ENCODE measurements at regions not wholly inside any gene's neighbourhood (a gene's known extent, or its start where the extent isn't known, plus 50 kb on each side); places are given as distances from the start of the nearest gene placed in this dataset.

DNA sequence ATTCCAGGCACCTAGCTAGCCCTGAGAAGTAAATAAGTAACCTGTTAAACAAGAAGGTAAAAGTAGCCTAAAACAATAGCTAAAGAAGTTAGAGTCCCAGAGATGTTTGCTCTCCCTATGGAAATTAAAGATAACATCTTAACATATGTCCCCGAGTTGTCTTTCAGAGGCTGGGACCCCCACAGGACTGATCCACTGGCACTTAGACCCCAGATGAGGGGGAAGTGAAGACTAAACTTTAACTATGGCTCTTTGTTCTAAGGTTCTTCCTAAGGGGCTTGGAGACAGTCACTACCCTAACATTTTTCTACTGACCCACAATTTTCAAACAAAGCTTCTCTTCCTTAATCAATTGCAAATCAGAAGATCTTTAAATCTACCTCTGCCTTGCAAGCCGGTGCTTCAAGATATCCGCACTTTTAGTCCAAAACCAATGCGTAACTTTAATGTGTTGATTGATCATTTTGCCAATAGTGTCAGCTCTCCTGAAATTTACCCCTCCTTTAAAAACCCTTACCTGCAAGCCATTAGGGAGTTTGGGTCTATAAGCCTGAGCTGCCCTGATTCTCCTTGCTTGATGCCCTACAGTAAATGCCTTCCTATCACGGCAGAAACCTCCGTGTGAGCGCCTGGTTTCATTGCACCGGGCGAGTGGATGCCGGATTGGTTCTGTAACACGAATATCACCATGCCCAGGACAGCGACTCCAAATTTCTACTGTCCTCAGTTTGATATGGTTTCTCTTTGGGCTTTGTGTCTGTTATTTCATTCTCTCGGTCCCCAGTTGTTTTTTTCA, 404.4 kb downstream of the SIPA1L2 start:
- no peak for DNase-seq

DNA sequence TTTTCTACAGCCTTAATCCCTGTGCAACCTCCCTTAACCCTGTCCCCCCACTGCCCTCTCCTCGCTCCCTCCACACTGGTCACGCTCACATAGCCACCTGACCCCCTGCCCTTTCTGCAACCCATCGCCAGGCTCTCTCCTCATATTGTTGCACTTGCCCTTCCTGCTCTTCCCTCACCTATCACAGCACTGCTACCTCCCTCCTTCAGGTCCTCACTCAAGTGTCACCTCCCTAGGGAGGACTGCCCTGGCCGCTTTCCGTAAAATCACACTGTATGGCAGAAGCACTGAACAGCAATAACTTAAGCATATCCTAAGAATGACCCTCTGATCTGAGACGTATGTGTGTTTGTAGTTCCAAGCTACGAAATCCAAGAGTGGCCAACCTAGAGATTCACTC, 406.0 kb downstream of the SIPA1L2 start:
- no peak for DNase-seq

DNA sequence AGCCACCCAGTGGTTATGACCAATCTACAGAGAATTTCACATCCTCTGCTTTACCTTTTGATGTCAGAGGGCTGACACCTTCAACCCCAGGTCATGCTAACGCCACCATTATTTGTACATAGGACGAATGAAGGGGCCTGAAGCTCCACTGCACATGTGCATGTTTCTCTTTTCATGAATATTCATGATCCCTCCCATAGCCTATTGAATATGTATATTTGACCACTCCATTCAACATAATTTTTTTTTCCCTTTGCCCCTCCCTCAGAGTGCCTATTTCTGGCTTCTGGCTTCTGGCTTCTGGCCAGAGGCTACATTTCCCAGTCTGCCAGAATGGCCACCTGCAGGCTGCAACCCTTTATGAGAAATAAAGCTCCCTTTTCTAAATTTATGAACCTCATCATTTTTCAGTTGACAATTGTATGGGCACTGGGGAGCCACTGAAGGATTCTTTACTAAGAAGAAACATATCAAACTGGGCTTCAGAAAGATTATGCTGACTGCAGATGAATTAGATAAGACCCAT, 406.7 kb downstream of the SIPA1L2 start:
- DNase-seq = no peak

DNA sequence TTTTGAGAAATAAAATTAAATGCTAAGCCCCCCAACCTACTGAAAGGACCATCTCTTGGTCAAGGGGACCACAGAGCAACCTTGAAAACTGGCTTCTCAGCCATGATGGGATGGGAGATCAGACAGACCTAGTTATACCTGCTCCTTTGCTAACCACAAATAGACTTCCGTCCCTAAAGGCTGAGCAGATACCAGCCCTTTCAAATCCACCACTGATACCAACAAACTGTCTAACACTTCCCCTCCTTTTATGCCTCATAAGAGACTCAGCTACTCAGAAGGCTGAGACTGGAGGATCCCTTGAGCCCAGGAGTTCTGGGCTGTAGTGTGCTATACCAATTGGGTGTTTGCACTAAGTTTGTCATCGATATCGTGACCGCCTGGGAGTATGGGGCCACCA, 407.3 kb downstream of the SIPA1L2 start:
- no peak for DNase-seq

DNA sequence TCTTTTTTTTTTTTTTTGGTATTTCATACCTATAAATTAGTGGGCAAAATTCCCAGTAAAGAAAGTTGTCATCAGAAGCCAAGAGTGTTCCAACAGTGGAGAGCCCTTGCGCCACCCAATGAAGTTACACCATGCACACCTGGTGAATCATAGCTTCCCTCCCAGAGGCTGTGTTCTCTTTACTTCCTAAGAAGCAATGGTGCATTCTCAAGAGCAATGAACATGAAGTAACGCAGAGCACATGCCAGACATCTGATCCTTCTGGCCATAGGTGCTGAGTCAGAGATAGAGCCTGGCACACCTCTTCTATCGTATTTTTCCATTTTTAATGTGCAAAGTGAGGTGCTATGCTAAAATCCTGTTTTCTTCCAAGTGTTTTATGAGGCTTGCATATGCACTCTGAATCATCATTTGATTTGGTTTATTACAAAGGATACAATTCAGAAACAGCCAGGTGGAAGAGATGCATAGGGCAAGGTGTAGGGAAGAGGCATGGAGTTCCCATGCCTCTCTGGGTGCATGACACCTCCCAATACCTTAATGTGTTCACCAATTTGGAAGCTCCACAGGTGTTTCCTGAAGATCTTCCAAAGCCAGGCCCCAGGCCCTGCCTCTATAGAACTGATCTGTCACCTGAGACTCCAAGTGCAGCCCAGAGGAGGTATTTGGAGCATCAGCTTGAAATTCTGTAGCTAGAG, 408.0 kb downstream of the SIPA1L2 start:
- peak; percentile 7 for DNase-seq

DNA sequence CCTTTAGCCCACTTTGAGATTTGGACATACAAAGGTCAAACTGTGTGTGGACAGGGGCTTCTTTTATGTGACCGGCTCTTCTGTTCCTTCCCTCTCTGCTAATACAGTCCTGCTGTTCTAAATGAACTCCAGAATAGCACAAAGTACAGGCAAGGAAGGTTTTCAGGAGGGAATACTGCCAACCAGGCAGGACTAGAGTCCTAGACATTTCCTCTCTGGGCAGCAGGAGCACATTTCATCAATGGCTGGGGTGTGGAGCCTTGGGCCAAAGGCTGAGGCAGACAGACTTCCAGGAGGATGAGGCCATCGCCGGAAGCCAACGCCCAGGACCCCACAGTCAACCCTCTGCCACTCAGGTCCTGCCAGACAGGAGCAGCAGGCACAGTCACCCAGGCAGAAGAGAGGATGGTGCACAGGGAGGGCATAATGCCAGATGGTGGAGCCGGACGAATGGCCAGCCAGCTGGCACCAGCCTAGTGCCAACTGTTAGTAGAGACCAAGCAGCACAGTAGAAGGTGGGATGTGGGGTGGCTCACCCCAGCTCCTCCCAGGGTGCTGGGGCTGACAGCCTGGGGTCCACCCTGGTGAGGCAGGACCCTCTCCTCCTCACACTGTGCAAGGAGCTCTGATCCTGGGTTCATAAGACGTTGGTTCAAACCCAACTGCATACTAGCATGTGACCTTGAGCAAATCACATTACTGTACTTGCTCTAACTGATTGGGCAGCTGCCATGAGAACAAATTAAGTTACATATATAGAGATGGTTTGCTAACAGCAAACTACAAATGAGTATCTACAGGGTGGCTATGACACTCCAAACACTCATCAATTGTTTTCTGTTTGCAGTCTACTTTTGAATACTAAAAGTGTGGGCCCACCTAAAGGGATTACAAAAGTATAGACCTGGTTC, 410.7 kb downstream of the SIPA1L2 start:
- no peak for DNase-seq

DNA sequence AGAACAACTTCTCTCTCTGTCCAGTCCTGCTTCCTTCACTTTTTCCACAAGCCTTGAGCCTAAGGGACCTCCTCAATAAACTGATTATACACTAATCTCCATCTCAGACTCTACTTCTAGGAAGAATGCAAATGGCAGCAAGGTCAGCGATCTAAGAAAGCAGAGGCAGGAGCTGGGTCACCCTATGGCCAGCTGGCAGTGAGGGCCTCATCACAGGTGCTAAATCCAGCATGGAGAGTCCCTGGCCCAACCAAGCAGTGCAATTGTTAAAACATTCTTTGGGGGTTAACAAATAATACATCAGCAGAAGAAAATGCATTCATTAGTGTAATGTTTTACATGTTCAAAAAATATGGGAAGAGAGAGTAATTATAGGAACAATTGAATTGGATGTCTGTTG, 416.0 kb downstream of the SIPA1L2 start:
- DNase-seq = no peak

DNA sequence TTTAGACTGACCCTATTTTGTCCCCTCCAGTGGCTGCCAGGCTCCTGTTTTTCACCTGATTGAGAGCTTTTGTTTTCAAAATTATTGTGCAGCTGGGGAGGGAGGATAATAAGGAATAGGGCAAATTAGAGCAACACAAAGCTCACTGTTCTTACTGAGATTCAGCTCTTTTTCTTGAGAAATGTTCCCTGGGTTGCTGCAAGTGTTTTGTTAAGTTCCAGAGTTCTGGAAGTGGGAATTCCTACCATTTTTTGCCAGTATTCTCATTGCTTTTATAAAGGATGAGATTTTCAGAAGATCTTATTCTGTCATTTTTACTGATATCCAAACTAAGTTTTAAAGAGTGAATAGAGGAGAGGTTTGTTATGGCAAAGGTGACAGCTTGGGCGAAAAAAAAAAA, 417.7 kb downstream of the SIPA1L2 start:
- DNase-seq = no peak

DNA sequence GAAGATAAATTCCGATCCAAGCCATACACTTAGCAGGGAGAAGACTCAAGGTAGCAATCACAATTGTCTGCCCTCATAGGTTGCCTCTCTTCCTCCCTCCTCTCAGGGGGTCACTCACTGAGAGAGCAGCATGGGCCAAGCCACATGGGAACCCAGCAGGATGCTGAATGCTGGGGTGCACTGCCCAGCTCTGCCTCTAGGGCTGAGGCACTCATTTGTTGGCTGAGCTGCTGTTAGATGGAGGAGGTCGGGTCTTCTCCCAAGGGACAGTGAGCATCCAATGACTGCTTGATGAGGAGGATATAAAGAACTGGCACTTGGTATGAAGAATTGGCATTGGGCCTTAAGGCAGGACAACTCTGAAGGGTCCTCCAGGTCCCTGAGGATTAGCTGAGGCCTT, 418.8 kb downstream of the SIPA1L2 start:
- no peak for DNase-seq

DNA sequence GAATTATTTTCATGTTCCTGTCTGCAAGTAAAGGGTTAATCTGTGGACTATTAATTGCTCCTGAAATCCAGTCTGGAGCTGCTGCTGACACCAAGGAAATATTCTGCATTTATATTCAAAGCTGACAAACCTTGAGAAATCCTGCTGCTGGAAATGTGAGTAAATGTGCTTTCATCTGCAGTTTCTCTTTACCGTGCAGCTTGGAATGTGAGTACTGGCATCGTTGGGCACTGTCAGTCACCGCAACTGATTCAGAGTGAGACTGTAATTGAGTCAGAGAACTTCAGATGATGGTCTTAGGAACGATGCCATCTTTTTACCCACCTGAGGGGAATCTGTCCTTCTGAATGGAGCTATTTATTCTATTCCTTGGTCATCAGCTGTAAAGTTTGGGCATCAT, 420.6 kb downstream of the SIPA1L2 start:
- no peak for DNase-seq

DNA sequence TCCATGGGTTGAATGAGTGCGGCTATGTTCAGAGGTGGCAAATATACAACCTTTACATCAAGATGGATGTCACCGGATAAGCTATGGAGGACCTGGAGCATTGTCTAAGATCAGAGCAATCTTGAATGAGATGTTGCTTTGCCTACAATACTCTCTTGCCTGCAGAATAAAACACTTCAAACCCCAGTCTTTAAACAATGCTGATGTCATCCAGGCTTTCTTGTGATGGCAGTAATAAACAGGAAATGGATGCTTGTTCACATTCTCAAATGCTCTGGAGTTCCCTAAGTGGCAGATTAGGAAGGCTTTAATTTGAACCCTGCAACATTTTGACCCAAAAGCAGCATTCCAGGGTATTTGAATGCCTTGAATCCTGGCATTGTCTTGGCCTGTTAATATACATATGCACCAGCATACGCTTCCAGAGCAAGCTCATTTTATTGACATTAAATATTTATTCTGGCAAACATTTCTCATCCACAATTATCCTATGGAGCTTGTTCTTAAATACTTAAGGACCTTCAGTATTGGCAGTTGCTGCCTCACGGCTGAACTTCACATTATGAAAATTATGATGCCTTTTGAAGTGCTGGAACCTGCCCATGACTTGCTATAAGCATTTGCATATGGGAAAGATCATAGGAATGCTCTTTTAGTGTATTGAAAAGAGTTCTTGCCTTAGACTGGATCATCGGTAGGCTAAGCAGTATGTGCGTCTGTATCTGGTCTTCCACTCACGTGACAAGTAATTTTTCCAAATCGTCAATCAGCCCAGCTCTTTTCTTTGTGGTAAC, 422.7 kb downstream of the SIPA1L2 start:
- no peak for DNase-seq

DNA sequence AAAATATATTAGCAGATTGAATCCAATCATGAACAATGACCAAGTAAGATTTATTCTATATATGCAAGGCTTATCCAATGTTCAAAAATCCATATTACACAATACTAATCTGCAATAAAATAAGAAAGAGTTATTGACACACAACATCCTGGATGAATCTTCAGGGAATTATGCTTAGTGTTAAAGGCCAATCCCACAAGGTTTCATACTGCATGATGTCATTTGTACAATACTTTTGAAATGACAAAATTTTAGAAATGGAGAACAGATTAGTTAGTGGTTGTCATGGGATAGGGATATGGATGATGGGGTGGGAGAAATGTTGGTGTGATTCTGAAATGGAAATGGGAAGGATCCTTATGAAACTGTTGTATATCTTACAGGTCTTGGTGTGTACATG, 425.7 kb downstream of the SIPA1L2 start:
- DNase-seq = no peak

DNA sequence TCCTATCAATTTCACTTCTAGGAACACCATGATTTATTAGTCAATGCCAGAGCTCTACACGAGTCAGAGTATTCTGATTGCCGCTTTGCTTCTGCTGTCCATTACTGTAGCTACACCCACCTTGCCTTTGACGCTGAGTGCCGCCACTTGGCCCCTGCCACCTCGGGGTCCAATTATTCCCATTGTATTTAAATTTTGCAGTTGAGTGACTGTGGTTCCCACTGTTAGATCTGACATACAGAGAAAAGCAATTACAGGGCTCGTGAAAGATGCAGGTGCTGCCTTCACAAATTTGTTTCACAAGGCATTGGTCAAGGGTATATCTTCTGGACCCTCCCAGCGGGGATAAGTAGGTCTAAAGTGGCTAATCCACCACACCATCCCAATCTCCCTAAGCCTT, 428.9 kb downstream of the SIPA1L2 start:
- DNase-seq = no peak

DNA sequence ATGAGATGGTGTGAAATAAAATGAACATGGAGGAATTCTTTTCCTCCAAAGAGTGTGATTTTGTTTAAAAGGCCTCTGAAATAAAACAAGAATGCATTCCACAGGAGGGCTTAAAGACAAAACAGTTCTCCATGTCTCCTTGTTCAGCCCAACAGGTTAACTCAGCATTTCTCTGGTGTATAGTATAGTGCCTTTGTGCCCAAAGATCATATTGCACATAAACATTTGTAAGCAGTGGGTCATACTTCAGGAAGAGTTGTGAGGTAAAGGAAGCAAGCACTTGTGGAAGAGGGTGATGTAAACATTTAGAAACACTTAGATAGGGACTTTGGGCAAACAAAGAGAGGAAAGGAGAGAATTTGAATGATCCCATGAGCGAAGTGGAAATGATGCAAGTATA, 433.9 kb downstream of the SIPA1L2 start:
- DNase-seq = no peak

DNA sequence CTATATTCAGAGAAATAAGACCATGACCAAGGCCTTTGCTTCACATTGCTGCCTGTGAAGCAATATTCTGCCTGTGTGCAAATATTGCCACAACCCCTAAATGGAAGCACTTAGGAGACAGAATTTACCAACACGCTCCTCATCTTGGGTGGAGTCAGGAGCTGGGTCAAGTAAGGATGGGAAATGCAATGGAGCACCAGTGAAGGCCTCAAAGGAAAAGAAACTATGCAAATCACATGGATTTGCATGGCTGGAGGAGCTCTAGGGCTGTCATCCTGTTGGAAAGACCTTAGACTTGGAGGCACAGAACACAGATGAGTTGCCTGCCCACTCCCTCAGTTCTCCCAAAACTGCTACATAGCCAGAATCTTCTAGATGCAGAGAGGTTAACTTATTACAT, 435.5 kb downstream of the SIPA1L2 start:
- DNase-seq = no peak

DNA sequence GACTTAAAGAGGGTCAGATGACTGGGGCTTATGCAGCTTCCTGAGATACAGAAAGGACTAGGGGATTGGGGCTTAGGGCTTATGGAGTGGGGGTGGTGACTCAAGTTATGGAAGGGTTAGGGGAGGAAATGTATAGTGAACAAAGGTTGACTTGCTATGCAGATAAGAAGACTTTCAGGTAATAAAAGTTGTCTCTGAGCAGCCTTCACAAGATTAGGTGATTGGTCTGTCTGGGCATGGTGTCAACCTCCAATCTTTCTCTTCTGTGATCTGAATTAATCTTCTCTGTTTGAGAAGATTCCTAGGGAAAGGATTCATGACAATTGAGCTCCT, 436.5 kb downstream of the SIPA1L2 start:
- no peak for DNase-seq

DNA sequence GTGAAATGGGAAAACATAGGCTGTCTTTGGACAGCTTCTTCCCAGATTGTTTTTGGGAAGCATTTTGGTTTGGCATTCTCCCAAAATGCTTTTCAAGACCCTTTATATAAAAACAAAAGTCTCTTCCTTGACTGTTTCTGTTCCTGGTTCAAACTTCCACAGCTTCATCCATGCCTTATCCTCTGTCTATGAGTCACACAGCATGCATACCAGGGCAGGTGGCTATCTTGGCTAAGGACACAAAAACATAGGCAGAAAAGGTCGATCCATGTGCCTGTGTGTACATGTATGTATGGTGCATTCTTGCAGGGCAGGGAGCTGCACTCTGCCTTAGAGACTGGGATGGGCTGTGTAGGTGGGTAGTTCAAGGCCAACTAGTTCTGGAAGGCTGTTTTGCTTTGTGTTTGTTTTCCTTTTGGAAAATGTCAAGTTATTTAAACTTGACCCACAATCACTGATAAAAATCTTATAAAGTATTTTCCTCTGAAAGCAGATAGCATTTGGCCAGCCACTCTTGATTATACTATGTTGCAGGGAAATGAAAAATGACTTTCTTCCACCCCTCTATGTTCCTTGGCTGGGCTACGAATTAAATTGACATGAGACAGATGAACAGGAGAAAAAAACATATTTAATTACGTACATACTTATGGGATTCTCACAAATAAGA, 437.0 kb downstream of the SIPA1L2 start:
- peak; percentile 6 for DNase-seq

DNA sequence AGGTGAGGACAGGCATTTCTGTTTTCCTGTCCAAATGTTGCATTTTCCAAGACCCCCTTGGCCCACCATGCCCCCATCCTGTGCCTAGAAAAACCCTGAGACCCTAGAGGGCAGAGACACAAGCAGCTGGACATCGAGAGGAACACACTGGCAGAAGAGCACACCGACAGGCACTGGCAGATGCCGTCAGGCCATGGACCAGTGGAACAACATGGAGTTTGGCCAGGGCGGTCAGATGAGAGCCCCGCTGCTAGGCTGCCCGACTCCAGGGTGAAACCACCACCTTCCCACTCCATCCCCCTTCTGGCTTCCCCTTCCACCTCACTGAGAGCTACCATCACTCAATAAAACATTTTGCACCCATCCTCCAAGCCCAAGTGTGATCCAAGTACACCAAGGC, 438.4 kb downstream of the SIPA1L2 start:
- no peak for DNase-seq

DNA sequence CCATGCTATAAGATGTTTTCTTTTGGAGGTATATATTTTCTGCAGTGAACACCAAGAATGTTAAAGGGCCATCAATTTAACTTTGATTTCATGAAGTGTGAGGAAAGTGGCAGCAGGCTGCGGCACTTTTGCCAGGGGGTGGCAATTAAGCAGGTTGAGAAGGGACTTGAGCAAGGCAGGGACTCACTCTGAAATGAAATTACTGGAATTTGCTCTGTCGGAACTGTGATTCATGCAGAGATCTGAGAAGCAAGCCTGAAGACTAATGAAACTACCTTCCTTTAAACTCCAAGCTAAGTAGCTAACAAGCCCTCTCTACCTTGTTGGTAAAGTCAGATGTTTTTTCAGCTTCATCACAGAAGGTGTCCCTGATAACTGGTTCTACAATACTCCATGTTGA, 441.6 kb downstream of the SIPA1L2 start:
- no peak for DNase-seq

DNA sequence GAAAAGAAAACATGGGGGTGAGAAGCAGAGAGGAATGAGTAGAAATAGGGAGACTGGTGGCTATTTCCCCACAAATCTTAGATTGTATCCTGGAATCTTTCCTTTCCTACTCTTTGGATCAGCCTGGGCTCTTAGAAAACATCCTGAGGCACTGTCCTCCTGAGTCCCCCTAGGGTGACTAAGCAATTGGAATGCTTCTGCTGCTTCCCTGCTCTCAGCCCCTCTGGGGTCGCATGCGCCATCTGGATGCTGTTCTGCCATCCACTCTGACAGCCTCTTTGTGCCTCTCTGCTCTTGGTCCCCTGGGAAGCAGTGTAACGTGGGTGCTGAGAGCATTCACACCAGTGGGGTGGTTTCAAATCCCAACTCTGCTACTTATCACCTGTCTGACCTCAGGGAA, 443.0 kb downstream of the SIPA1L2 start:
- peak; percentile 24 for DNase-seq

DNA sequence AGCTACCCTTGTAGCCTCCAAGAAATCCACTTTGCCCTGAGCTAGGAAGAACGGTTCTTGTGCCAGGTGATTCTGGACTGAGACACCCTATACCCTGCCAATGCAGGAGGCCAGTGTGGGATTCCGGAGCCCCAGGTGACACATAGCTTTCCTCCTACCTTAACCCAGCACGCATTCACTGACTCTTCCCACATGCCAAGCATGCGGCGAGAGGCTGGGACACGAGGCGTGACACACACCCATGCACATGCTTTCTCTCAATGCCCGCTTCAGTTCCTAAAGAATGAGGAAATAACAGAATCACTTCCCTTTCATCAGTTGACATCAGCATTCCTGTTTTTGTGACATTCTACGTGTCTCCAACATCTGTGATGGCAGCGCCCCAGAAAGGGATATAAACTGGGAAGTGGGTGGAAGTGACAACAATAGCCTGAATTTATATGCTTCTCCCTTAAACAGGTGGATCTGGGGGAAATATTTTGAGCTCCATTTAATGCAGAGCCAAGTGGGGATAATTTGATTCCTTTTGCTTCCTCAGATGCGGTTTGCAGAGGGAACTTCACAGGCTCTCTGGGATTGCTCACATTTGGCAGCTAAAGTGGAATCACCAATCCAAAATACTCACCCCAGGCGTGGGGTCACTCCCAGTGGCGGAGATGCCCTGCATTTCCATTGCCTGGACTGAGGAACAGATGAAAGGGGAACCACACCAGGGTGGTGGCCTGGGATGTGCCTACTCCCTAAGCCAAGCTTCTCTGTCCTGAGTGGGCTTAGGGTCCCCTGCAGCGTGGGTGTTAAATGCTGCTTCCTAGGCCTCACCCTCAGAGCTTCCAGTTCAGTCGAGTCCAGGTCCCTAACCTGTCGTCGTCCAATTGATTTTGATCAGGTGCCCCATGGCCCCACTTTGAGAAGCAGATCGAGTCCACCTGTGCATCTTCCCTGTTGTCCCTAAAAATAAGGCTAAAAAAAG, 445.1 kb downstream of the SIPA1L2 start:
- no peak for DNase-seq

Measured in fibroblast of upper back skin (primary cell).